ENCODE measurements at regions not wholly inside any gene's neighbourhood (a gene's known extent, or its start where the extent isn't known, plus 50 kb on each side); places are given as distances from the start of the nearest gene placed in this dataset.

DNA sequence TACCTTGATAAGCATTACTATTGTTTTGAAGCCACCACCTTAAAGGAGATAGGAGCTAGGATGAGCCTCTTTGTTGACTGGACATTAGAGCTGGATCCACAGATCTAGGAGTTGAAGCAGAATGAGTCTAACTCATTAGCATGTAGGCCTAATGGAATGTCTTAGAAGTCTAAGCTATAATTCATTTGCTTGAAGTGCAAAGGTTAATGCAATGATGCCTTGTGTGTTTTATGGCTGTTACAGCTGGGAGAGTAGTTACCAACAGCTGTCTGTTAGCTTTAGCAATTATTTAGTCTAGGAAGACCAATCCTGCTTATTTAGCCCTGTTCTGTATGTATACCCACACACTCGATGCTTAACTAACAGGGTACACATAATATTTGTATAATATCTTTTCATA lies 419.3 kb downstream of the TUSC7 start:
- Histone ChIP-seq H3K27ac (ENCODE audit: low read length, poor library complexity, severe bottlenecking) (no peak overlapping the region), H3K27me3 (ENCODE audit: control insufficient read depth in 1 of 2, insufficient read depth in 1 of 2, low read length in 2 of 2) (no peaks in the 10 kb centered on the region), H4K8ac (ENCODE audit: low read length) (no peak overlapping the region), H2BK120ac (ENCODE audit: low read depth, low read length) (no peak overlapping the region), H3K4ac (ENCODE audit: low read depth in 1 of 2, low read length in 2 of 2) (no peak overlapping the region), H3K23ac (ENCODE audit: low read length in 2 of 2) (no peak overlapping the region), H4K91ac (ENCODE audit: low read length) (no peak overlapping the region), H3K36me3 (ENCODE audit: control insufficient read depth in 1 of 2, insufficient read depth in 2 of 2, low read depth in 1 of 2, low read length in 2 of 2) (no peaks in the 10 kb centered on the region), H3K9me3 (ENCODE audit: control insufficient read depth, low read length) (no peaks in the 10 kb centered on the region), H3K79me1 (replicated peaks; ENCODE audit: low read length, poor library complexity, severe bottlenecking) (no peaks in the 10 kb centered on the region), H3K4me1 (ENCODE audit: control insufficient read depth, insufficient read depth, low read depth, low read length) (no peaks in the 10 kb centered on the region), H2BK12ac (ENCODE audit: low read length in 2 of 2) (no peak overlapping the region), H3K4me3 (ENCODE audit: insufficient read depth in 1 of 2, low read depth in 1 of 2, low read length in 2 of 2) (no peak overlapping the region), H2BK5ac (ENCODE audit: low read depth, low read length, poor library complexity, severe bottlenecking) (no peak overlapping the region), H2BK15ac (ENCODE audit: low read depth, poor library complexity, severe bottlenecking) (no peak overlapping the region), H3K9ac (ENCODE audit: low read length) (no peak overlapping the region), H2AFZ (ENCODE audit: low read depth, low read length) (no peak overlapping the region), H3K4me2 (ENCODE audit: low read length, poor library complexity, severe bottlenecking) (no peak overlapping the region), H3K14ac (ENCODE audit: low read length in 2 of 2) (no peak overlapping the region), H3K18ac (ENCODE audit: low read depth in 1 of 2, low read length in 2 of 2) (no peak overlapping the region), H2AK5ac (ENCODE audit: low read length, severe bottlenecking) (no peak overlapping the region)
- DNase-seq, result no peak
- WGBS, result no CpG with 5 or more reads among the region's 1 CpG

DNA sequence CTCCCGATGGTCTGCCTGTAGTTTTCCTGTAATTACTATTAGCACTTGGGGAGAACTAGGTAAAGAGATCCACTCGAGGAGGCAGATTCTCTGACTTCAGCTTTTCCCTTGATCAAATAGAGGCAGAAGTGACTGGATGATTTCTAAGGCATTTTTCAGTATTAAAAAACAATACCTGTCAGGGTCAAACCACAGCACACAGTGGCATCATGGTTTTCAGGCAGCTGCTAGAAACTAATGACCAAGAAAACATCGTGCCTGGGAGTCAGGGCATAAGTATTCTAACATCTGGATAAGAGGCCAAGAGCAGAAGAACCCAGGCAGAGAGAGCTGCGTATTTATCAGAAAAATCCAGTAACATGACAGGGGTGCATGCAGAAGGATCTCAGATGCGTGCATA lies 419.9 kb downstream of the TUSC7 start:
- H2BK120ac ChIP-seq (ENCODE audit: low read depth, low read length), result no peak overlapping the region
- H3K9me3 ChIP-seq (ENCODE audit: control insufficient read depth, low read length), result no peaks in the 10 kb centered on the region
- H3K27me3 ChIP-seq (ENCODE audit: control insufficient read depth in 1 of 2, insufficient read depth in 1 of 2, low read length in 2 of 2), result no peaks in the 10 kb centered on the region
- H3K14ac ChIP-seq (ENCODE audit: low read length in 2 of 2), result no peak overlapping the region
- no peaks in the 10 kb centered on the region for H3K79me1 ChIP-seq (replicated peaks; ENCODE audit: low read length, poor library complexity, severe bottlenecking)
- H2BK12ac ChIP-seq (ENCODE audit: low read length in 2 of 2), result no peak overlapping the region
- no peak overlapping the region for H4K91ac ChIP-seq (ENCODE audit: low read length)
- H3K4me2 ChIP-seq (ENCODE audit: low read length, poor library complexity, severe bottlenecking), result no peak overlapping the region
- no peak overlapping the region for H2BK15ac ChIP-seq (ENCODE audit: low read depth, poor library complexity, severe bottlenecking)
- H3K9ac ChIP-seq (ENCODE audit: low read length), result no peak overlapping the region
- no peak overlapping the region for H2AFZ ChIP-seq (ENCODE audit: low read depth, low read length)
- no peak overlapping the region for H3K23ac ChIP-seq (ENCODE audit: low read length in 2 of 2)
- H3K4me1 ChIP-seq (ENCODE audit: control insufficient read depth, insufficient read depth, low read depth, low read length), result no peaks in the 10 kb centered on the region
- H2AK5ac ChIP-seq (ENCODE audit: low read length, severe bottlenecking), result no peak overlapping the region
- no peak for DNase-seq
- no peak overlapping the region for H3K4me3 ChIP-seq (ENCODE audit: insufficient read depth in 1 of 2, low read depth in 1 of 2, low read length in 2 of 2)
- no peak overlapping the region for H3K4ac ChIP-seq (ENCODE audit: low read depth in 1 of 2, low read length in 2 of 2)
- no peak overlapping the region for H4K8ac ChIP-seq (ENCODE audit: low read length)
- no peak overlapping the region for H2BK5ac ChIP-seq (ENCODE audit: low read depth, low read length, poor library complexity, severe bottlenecking)
- no peak overlapping the region for H3K18ac ChIP-seq (ENCODE audit: low read depth in 1 of 2, low read length in 2 of 2)
- no peaks in the 10 kb centered on the region for H3K36me3 ChIP-seq (ENCODE audit: control insufficient read depth in 1 of 2, insufficient read depth in 2 of 2, low read depth in 1 of 2, low read length in 2 of 2)
- 53% methylated on average over 5 of the region's 5 CpGs for WGBS
- no peak overlapping the region for H3K27ac ChIP-seq (ENCODE audit: low read length, poor library complexity, severe bottlenecking)

- no peak overlapping the region for H3K18ac ChIP-seq (ENCODE audit: low read depth in 1 of 2, low read length in 2 of 2)
- H3K23ac ChIP-seq (ENCODE audit: low read length in 2 of 2), result no peak overlapping the region
- no peaks in the 10 kb centered on the region for H3K9me3 ChIP-seq (ENCODE audit: control insufficient read depth, low read length)
- no CpG with 5 or more reads among the region's 1 CpG for WGBS
- no peak overlapping the region for H4K8ac ChIP-seq (ENCODE audit: low read length)
- no peak for DNase-seq
- no peak overlapping the region for H2AFZ ChIP-seq (ENCODE audit: low read depth, low read length)
- no peak overlapping the region for H3K9ac ChIP-seq (ENCODE audit: low read length)
- H3K4me3 ChIP-seq (ENCODE audit: insufficient read depth in 1 of 2, low read depth in 1 of 2, low read length in 2 of 2), result no peak overlapping the region
- H3K79me1 ChIP-seq (replicated peaks; ENCODE audit: low read length, poor library complexity, severe bottlenecking), result no peaks in the 10 kb centered on the region
- H3K4ac ChIP-seq (ENCODE audit: low read depth in 1 of 2, low read length in 2 of 2), result no peak overlapping the region
- no peaks in the 10 kb centered on the region for H3K4me1 ChIP-seq (ENCODE audit: control insufficient read depth, insufficient read depth, low read depth, low read length)
- no peak overlapping the region for H3K14ac ChIP-seq (ENCODE audit: low read length in 2 of 2)
- no peak overlapping the region for H2AK5ac ChIP-seq (ENCODE audit: low read length, severe bottlenecking)
- no peak overlapping the region for H2BK12ac ChIP-seq (ENCODE audit: low read length in 2 of 2)
- no peak overlapping the region for H3K4me2 ChIP-seq (ENCODE audit: low read length, poor library complexity, severe bottlenecking)
- no peaks in the 10 kb centered on the region for H3K27me3 ChIP-seq (ENCODE audit: control insufficient read depth in 1 of 2, insufficient read depth in 1 of 2, low read length in 2 of 2)
- H2BK15ac ChIP-seq (ENCODE audit: low read depth, poor library complexity, severe bottlenecking), result no peak overlapping the region
- H4K91ac ChIP-seq (ENCODE audit: low read length), result no peak overlapping the region
- no peak overlapping the region for H2BK5ac ChIP-seq (ENCODE audit: low read depth, low read length, poor library complexity, severe bottlenecking)
- no peak overlapping the region for H3K27ac ChIP-seq (ENCODE audit: low read length, poor library complexity, severe bottlenecking)
- no peak overlapping the region for H2BK120ac ChIP-seq (ENCODE audit: low read depth, low read length)
- no peaks in the 10 kb centered on the region for H3K36me3 ChIP-seq (ENCODE audit: control insufficient read depth in 1 of 2, insufficient read depth in 2 of 2, low read depth in 1 of 2, low read length in 2 of 2)
These were observed 420.6 kb downstream of the TUSC7 start for GRCh38 chr3:117130222-117130621.

- no peak overlapping the region for H3K4me2 ChIP-seq (ENCODE audit: low read length, poor library complexity, severe bottlenecking)
- H4K91ac ChIP-seq (ENCODE audit: low read length), result no peak overlapping the region
- no peak overlapping the region for H3K14ac ChIP-seq (ENCODE audit: low read length in 2 of 2)
- no peaks in the 10 kb centered on the region for H3K36me3 ChIP-seq (ENCODE audit: control insufficient read depth in 1 of 2, insufficient read depth in 2 of 2, low read depth in 1 of 2, low read length in 2 of 2)
- H2BK5ac ChIP-seq (ENCODE audit: low read depth, low read length, poor library complexity, severe bottlenecking), result no peak overlapping the region
- DNase-seq, result no peak
- no peaks in the 10 kb centered on the region for H3K79me1 ChIP-seq (replicated peaks; ENCODE audit: low read length, poor library complexity, severe bottlenecking)
- no peak overlapping the region for H3K23ac ChIP-seq (ENCODE audit: low read length in 2 of 2)
- H3K9me3 ChIP-seq (ENCODE audit: control insufficient read depth, low read length), result no peaks in the 10 kb centered on the region
- H3K4ac ChIP-seq (ENCODE audit: low read depth in 1 of 2, low read length in 2 of 2), result no peak overlapping the region
- H2BK120ac ChIP-seq (ENCODE audit: low read depth, low read length), result no peak overlapping the region
- no peaks in the 10 kb centered on the region for H3K27me3 ChIP-seq (ENCODE audit: control insufficient read depth in 1 of 2, insufficient read depth in 1 of 2, low read length in 2 of 2)
- H2BK15ac ChIP-seq (ENCODE audit: low read depth, poor library complexity, severe bottlenecking), result no peak overlapping the region
- H4K8ac ChIP-seq (ENCODE audit: low read length), result no peak overlapping the region
- no peak overlapping the region for H3K4me3 ChIP-seq (ENCODE audit: insufficient read depth in 1 of 2, low read depth in 1 of 2, low read length in 2 of 2)
- H3K27ac ChIP-seq (ENCODE audit: low read length, poor library complexity, severe bottlenecking), result no peak overlapping the region
- H3K9ac ChIP-seq (ENCODE audit: low read length), result no peak overlapping the region
- H3K4me1 ChIP-seq (ENCODE audit: control insufficient read depth, insufficient read depth, low read depth, low read length), result no peaks in the 10 kb centered on the region
- no peak overlapping the region for H2AK5ac ChIP-seq (ENCODE audit: low read length, severe bottlenecking)
- no peak overlapping the region for H3K18ac ChIP-seq (ENCODE audit: low read depth in 1 of 2, low read length in 2 of 2)
- WGBS, result 93% methylated on average over 6 of the region's 9 CpGs
- no peak overlapping the region for H2AFZ ChIP-seq (ENCODE audit: low read depth, low read length)
- no peak overlapping the region for H2BK12ac ChIP-seq (ENCODE audit: low read length in 2 of 2)
These were observed 421.7 kb downstream of the TUSC7 start for GRCh38 chr3:117131259-117131658.

Data from mesenchymal stem cell (in vitro differentiated cells and primary cell).